GM12864 (cell line): ENCODE measurements at regions not wholly inside any gene's neighbourhood (a gene's known extent, or its start where the extent isn't known, plus 50 kb on each side); places are given as distances from the start of the nearest gene placed in this dataset.
"Not testable (repeated sequence)": the region's sequence is repeated elsewhere in the genome, so short reads cannot be mapped to it uniquely, and the experiment has no call there.

Source experiments
- DNase-seq: peaks from one replicate; pipeline ENCODE4 v3.0.0-alpha.2; 2011; ENCODE audit warnings: low read depth
- H3K4me3 ChIP-seq: 2 replicates; pipeline ENCODE4 v1.5.1; 2011; ENCODE audit warnings: mild to moderate bottlenecking, low read depth, low read length, control low read depth
- TF ChIP-seq, protein P1 (sequence below): IDR thresholded peaks from 2 replicates; pipeline ENCODE4 v1.5.1; 2011; ENCODE audit warnings: low read depth, mild to moderate bottlenecking, moderate library complexity, low read length, control low read depth, inconsistent platforms; ENCODE audit errors: missing control alignments

- H3K4me3 ChIP-seq, result no peak overlapping the region
- no peak for DNase-seq
- TF ChIP-seq, protein P1, sequence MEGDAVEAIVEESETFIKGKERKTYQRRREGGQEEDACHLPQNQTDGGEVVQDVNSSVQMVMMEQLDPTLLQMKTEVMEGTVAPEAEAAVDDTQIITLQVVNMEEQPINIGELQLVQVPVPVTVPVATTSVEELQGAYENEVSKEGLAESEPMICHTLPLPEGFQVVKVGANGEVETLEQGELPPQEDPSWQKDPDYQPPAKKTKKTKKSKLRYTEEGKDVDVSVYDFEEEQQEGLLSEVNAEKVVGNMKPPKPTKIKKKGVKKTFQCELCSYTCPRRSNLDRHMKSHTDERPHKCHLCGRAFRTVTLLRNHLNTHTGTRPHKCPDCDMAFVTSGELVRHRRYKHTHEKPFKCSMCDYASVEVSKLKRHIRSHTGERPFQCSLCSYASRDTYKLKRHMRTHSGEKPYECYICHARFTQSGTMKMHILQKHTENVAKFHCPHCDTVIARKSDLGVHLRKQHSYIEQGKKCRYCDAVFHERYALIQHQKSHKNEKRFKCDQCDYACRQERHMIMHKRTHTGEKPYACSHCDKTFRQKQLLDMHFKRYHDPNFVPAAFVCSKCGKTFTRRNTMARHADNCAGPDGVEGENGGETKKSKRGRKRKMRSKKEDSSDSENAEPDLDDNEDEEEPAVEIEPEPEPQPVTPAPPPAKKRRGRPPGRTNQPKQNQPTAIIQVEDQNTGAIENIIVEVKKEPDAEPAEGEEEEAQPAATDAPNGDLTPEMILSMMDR, result no peak
Measured at GRCh38 chr2:160596441-160596840, 102.8 kb upstream of the RBMS1 start.

GRCh38 chr2:160600437-160600836 lies 106.8 kb upstream of the RBMS1 start:
- not testable (repeated sequence) for DNase-seq

GRCh38 chr2:160602073-160602472 lies 108.5 kb upstream of the RBMS1 start:
- no peak for DNase-seq
- H3K4me3 ChIP-seq, result no peak overlapping the region
- TF ChIP-seq, protein P1, result no peak

More at GRCh38 chr2:160600437-160600836, 106.8 kb upstream of the RBMS1 start:
- H3K4me3 ChIP-seq, result not testable (repeated sequence)

DNA sequence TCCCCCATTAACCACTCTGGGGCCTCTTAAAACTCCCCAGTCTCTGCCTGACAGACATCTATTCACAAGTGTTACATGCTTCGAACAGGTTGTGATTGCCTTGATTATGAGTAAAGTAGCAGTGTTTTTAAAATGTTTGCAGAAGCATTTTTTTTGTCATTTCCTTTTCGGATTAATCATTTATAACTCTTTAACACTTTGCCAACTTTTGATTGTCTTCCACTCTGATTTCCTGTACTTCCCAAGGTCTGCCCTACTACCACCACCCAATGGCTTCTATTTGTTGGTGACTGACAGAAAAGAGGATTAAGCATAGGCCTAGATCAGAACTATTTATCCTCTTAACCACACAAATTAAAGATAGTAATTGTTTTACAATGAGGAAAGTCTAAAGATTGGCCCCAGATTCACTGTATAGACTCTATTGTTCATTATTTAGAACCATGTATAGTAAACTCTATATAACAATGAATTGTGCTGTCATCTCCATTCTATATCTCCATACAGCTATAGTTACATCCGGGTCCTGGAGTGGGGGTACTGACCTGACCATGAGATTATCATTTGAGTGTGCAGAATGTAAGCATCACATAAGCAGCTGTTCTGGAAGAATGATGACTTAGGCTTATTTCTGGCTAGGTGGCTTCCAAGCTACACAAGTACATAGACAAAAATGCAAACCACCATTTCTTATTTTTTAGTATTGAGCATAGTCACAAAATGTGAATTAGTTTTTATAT lies 110.3 kb upstream of the RBMS1 start:
- H3K4me3 ChIP-seq, result no peak overlapping the region
- TF ChIP-seq, protein P1, result no peak
- no peak for DNase-seq

GRCh38 chr2:160606341-160606740 lies 112.7 kb upstream of the RBMS1 start:
- no peak overlapping the region for H3K4me3 ChIP-seq
- DNase-seq, result no peak
- TF ChIP-seq, protein P1, result no peak

- no peak for DNase-seq
- H3K4me3 ChIP-seq, result no peak overlapping the region
- TF ChIP-seq, protein P1, result no peak
Measured at GRCh38 chr2:160608599-160608998, 115.0 kb upstream of the RBMS1 start.

GRCh38 chr2:160609346-160609745 lies 115.7 kb upstream of the RBMS1 start:
- TF ChIP-seq, protein P1, result no peak
- no peak overlapping the region for H3K4me3 ChIP-seq
- no peak for DNase-seq
